ENCODE measurements at regions not wholly inside any gene's neighbourhood (a gene's known extent, or its start where the extent isn't known, plus 50 kb on each side); places are given as distances from the start of the nearest gene placed in this dataset.

GRCh38 chr2:239610457-239611221, 209.8 kb upstream of the HDAC4 start (continued):
- TF ChIP-seq ESRRA (IDR thresholded peaks at IDR 0.05; ENCODE audit: low read length): no peak

- no peak for FAIRE-seq
- ATAC-seq: no peak
- Histone ChIP-seq H3K27ac (ENCODE audit: control insufficient read depth, insufficient read depth) (no peak overlapping the region), H3K27me3 (replicated peaks in 1 of 2; ENCODE audit: control insufficient read depth in 2 of 2, insufficient read depth in 2 of 2, low read length in 1 of 2) (no peaks in the 10 kb centered on the region; a peak in 1 of 4 replicates), H3K4me1 (ENCODE audit: control insufficient read depth, insufficient read depth, low read length) (no peaks in the 10 kb centered on the region), H3K4me3 (no peak overlapping the region), H3K36me3 (ENCODE audit: control insufficient read depth in 2 of 2, insufficient read depth in 2 of 2, low read length in 1 of 2) (no peaks in the 10 kb centered on the region), H3K79me2 (ENCODE audit: control insufficient read depth, insufficient read depth, low read length) (no peaks in the 10 kb centered on the region), H3K9ac (ENCODE audit: control insufficient read depth, insufficient read depth, low read length) (no peak overlapping the region), H3K9me3 (replicated peaks; ENCODE audit: control insufficient read depth, insufficient read depth, low read length) (no peaks in the 10 kb centered on the region), H3K4me2 (ENCODE audit: control insufficient read depth, insufficient read depth) (no peak overlapping the region), H4K20me1 (ENCODE audit: control insufficient read depth, insufficient read depth) (no peaks in the 10 kb centered on the region), H2AFZ (ENCODE audit: control insufficient read depth, low read depth, low read length) (no peak overlapping the region)
- 45% methylated on average over 26 of the region's 26 CpGs for WGBS (ENCODE audit: insufficient coverage, insufficient replicate concordance, low lambda C conversion rate, missing lambda C conversion rate)
- DNase-seq (ENCODE audit: low read depth, low spot score): no peak
- in situ Hi-C loops (cut with MboI) (no loop called here), intact Hi-C loops (cut with micrococcal nuclease; ENCODE audit: unreplicated experiment) (no loop called here)
- RAD21 ChIA-PET (ENCODE audit: unreplicated experiment): no interaction called here
- POLR2A ChIA-PET: interaction anchor here (0.6 kb wide), 1 partner anchor 9 kb away, joined by 3 read pairs; no protein-coding TSS in a partner anchor
- SMC1A ChIA-PET (ENCODE audit: uncharacterized antibody, unreplicated experiment): interaction anchor here (0.6 kb wide), 1 partner anchor 315 kb away, joined by 3 read pairs; no protein-coding TSS in a partner anchor
- CTCF ChIA-PET: no interaction called here
- no TSS peak for BruUV-seq (replicated peaks)
- TF ChIP-seq REST (IDR thresholded peaks at IDR 0.05; ENCODE audit: low read depth, low read length): no peak
- TF ChIP-seq CREM (IDR thresholded peaks at IDR 0.05; ENCODE audit: low read depth): no peak
- TF ChIP-seq CUX1 (IDR thresholded peaks at IDR 0.05; ENCODE audit: insufficient replicate concordance, low read depth, low read length): no peak
- TF ChIP-seq MEF2B (IDR thresholded peaks at IDR 0.05; ENCODE audit: partially characterized antibody, poor library complexity, severe bottlenecking): no peak
- TF ChIP-seq ZNF592 (IDR thresholded peaks at IDR 0.05): no peak
- TF ChIP-seq RBBP5 (conservative IDR thresholded peaks at IDR 0.05): no peak
These were observed 208.9 kb upstream of the HDAC4 start for GRCh38 chr2:239609607-239610310.

Data from GM12878 (cell line).